AG10803 (cell line): ENCODE measurements at regions not wholly inside any gene's neighbourhood (a gene's known extent, or its start where the extent isn't known, plus 50 kb on each side); places are given as distances from the start of the nearest gene placed in this dataset.

Experiments
- DNase-seq: peaks from one replicate; pipeline ENCODE4 v3.0.0; 2010; ENCODE audit warnings: low read depth
- H3K4me3 ChIP-seq: 2 replicates; pipeline ENCODE4 v1.5.1; 2011; ENCODE audit warnings: mild to moderate bottlenecking, low read length, control low read depth
- CTCF ChIP-seq: conservative IDR thresholded peaks from 2 replicates; pipeline ENCODE4 v1.5.1; 2011; ENCODE audit warnings: mild to moderate bottlenecking, low read length, control low read depth, inconsistent platforms

- H3K4me3 ChIP-seq: no peak overlapping the region
- no peak for TF ChIP-seq CTCF
- no peak for DNase-seq
These were observed 279.6 kb downstream of the TFAP2B start for GRCh38 chr6:51098246-51098645.

GRCh38 chr6:51098791-51099190 lies 280.1 kb downstream of the TFAP2B start:
- no peak for TF ChIP-seq CTCF
- no peak overlapping the region for H3K4me3 ChIP-seq
- peak; percentile 12 for DNase-seq

DNA sequence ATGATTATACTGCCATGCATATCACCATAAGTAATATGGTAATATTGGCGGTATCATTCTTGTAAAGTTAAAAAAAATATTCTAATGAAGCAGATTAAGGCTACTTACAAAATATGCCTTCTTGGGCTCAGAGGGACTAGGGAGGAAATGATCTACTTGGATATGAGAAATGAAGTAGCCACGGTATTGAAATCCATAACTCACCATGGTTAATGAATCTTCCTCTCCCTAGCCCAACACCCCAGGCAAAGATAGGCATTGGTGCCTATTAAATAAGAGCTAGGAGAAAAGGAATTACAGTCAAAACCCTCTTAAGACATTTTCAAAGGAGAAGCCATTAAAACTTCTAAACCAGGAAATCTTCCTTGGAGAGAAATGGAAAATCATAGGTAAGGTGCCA lies 280.5 kb downstream of the TFAP2B start:
- no peak overlapping the region for H3K4me3 ChIP-seq
- no peak for TF ChIP-seq CTCF
- DNase-seq: no peak

GRCh38 chr6:51105357-51105756 lies 286.7 kb downstream of the TFAP2B start:
- DNase-seq: no peak
- no peak overlapping the region for H3K4me3 ChIP-seq
- TF ChIP-seq CTCF: no peak

- no peak for TF ChIP-seq CTCF
- no peak overlapping the region for H3K4me3 ChIP-seq
These were observed 289.1 kb downstream of the TFAP2B start for GRCh38 chr6:51107769-51108203.

GRCh38 chr6:51108563-51109234 lies 290.0 kb downstream of the TFAP2B start:
- H3K4me3 ChIP-seq: no peak overlapping the region
- TF ChIP-seq CTCF: no peak
- peak; percentile 10 for DNase-seq

More at GRCh38 chr6:51107769-51108203, 289.1 kb downstream of the TFAP2B start:
- DNase-seq: no peak

DNA sequence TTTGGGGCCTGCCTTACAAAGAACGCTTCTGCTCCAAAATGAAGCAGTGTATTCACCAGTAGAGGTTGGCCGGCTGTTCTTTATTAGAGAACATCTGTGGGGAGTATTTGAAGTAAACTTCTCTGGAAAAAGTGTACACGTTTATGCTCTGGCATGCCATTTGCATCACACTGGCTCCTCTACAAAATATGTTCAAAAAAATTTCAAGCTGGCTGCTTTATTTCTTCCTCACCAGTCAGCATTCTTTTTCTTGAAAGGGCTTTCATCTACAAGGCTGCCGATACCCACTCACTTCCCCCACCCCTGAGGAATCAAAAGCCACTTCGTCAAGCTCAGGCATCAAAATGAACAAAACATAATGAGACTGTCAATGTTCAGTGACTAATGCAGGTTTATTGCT lies 294.1 kb downstream of the TFAP2B start:
- DNase-seq: peak; percentile 65
- no peak for TF ChIP-seq CTCF
- H3K4me3 ChIP-seq: no peak overlapping the region
